Upper lobe of left lung (tissue), 6 donors: ENCODE measurements at regions not wholly inside any gene's neighbourhood (a gene's known extent, or its start where the extent isn't known, plus 50 kb on each side); places are given as distances from the start of the nearest gene placed in this dataset.

Source experiments
- ATAC-seq, 2 donors: fragments of 200-7000 bp; cut with Tn5 transposase; one replicate each; pipeline ENCODE4 v1.9.1; 2022; ENCODE audit warnings: mild to moderate bottlenecking in 2 of 2, moderate library complexity in 2 of 2; ENCODE audit not compliant: low FRiP score in 2 of 2
- DNase-seq, 2 donors: peaks; one replicate each; pipeline ENCODE4 v3.0.0-alpha.2; 2019 to 2020
- H3K27ac ChIP-seq, 4 donors: fragments of 200-600 bp; sonication (generic); one replicate each; pipeline ENCODE4 v1.5.1; 2016 to 2019
- H3K27me3 ChIP-seq, 4 donors: fragments of 200-600 bp; sonication (generic); one replicate each; pipeline ENCODE4 v1.5.1; 2017 to 2019
- H3K36me3 ChIP-seq, 4 donors: fragments of 200-600 bp; sonication (generic); one replicate each; pipeline ENCODE4 v1.5.1; 2016 to 2019
- H3K4me1 ChIP-seq, 4 donors: fragments of 200-600 bp; sonication (generic); one replicate each; pipeline ENCODE4 v1.5.1; 2018 to 2019
- H3K4me3 ChIP-seq, 4 donors: fragments of 200-600 bp; sonication (generic); one replicate each; pipeline ENCODE4 v1.5.1; 2017 to 2019; ENCODE audit warnings: mild to moderate bottlenecking in 2 of 4, moderate library complexity in 1 of 4
- H3K9me3 ChIP-seq, 4 donors: fragments of 200-600 bp; sonication (generic); one replicate each; pipeline ENCODE4 v1.5.1; 2018 to 2019
- CTCF ChIP-seq, 6 experiments: fragments of 450-650 bp in 4 of 6; fragments of 200-600 bp in 2 of 6; sonication (generic) in 2 of 6; IDR thresholded peaks; one replicate each; pipeline ENCODE4 v1.5.1; 2016 to 2019; ENCODE audit warnings: antibody characterized with exemption in 6 of 6
- EP300 ChIP-seq, 4 donors: sonication (generic); formaldehyde crosslinking; IDR thresholded peaks; one replicate each; pipeline ENCODE4 v1.5.1; 2017; ENCODE audit warnings: antibody characterized with exemption in 4 of 4, control low read depth in 2 of 4
- POLR2A ChIP-seq, 4 donors: fragments of 450-650 bp; IDR thresholded peaks; one replicate each; pipeline ENCODE4 v1.5.1; 2016 to 2017; ENCODE audit warnings: antibody characterized with exemption in 4 of 4, mild to moderate bottlenecking in 2 of 4
- POLR2AphosphoS5 ChIP-seq, 2 donors: sonication (generic); formaldehyde crosslinking; IDR thresholded peaks; one replicate each; pipeline ENCODE4 v1.5.1; 2017; ENCODE audit warnings: antibody characterized with exemption in 2 of 2
- WGBS, 2 donors: methylation state at CpG; one replicate each; pipeline ENCODE4 v1.1.5; 2017 to 2018; 5-methylcytosine and 5-hydroxymethylcytosine counted together
- donor health status: DM: no; HTN: no; CAD: no; lungs with moderate emphysema.
- donor health status: DM: no; HTN: yes; CAD: no; lungs with severe emphysema.

GRCh38 chr14:98543074-98543473 is 728.9 kb downstream of the BCL11B start:
- Histone ChIP-seq H3K4me3 (no peak overlapping the region), H3K9me3 (no peaks in the 10 kb centered on the region), H3K27me3 (no peaks in the 10 kb centered on the region), H3K4me1 (no peaks in the 10 kb centered on the region), H3K36me3 (no peaks in the 10 kb centered on the region), H3K27ac (no peak overlapping the region)
- 22 to 35% methylated on average over 2 of the region's 2 CpGs for WGBS, 2 donors
- TF ChIP-seq POLR2AphosphoS5 (IDR thresholded peaks at IDR 0.05) (no peak), CTCF (IDR thresholded peaks at IDR 0.05) (no peak), EP300 (IDR thresholded peaks at IDR 0.05) (no peak), POLR2A (IDR thresholded peaks at IDR 0.05) (no peak)
- no peak for ATAC-seq
- no peak for DNase-seq

- DNase-seq, result no peak
- Histone ChIP-seq H3K27me3 (no peaks in the 10 kb centered on the region), H3K36me3 (no peaks in the 10 kb centered on the region), H3K27ac (no peak overlapping the region), H3K9me3 (no peaks in the 10 kb centered on the region), H3K4me3 (no peak overlapping the region), H3K4me1 (no peaks in the 10 kb centered on the region)
- 54 to 65% methylated on average over 4 of the region's 4 CpGs for WGBS, 2 donors
- TF ChIP-seq POLR2A (IDR thresholded peaks at IDR 0.05) (no peak), EP300 (IDR thresholded peaks at IDR 0.05) (no peak), CTCF (IDR thresholded peaks at IDR 0.05) (no peak), POLR2AphosphoS5 (IDR thresholded peaks at IDR 0.05) (no peak)
- ATAC-seq, result no peak
Measured at GRCh38 chr14:98544174-98544573, 727.8 kb downstream of the BCL11B start.

GRCh38 chr14:98545181-98545580 is 726.8 kb downstream of the BCL11B start:
- H3K4me3 ChIP-seq, result no peak overlapping the region
- TF ChIP-seq CTCF (IDR thresholded peaks at IDR 0.05) (no peak), POLR2AphosphoS5 (IDR thresholded peaks at IDR 0.05) (no peak), POLR2A (IDR thresholded peaks at IDR 0.05) (no peak)
- ATAC-seq (no peak), DNase-seq (no peak)
- no peaks in the 10 kb centered on the region for H3K9me3 ChIP-seq
- no peaks in the 10 kb centered on the region for H3K36me3 ChIP-seq
- H3K27me3 ChIP-seq, result no peaks in the 10 kb centered on the region
- H3K27ac ChIP-seq, result no peak overlapping the region
- H3K4me1 ChIP-seq, result no peaks in the 10 kb centered on the region

GRCh38 chr14:98548071-98548686 is 723.8 kb downstream of the BCL11B start:
- H3K4me3 ChIP-seq, result no peak overlapping the region
- no peaks in the 10 kb centered on the region for H3K4me1 ChIP-seq
- ATAC-seq (no peak), DNase-seq (no peak)
- no peaks in the 10 kb centered on the region for H3K36me3 ChIP-seq
- no peak for TF ChIP-seq EP300 (IDR thresholded peaks at IDR 0.05)
- TF ChIP-seq CTCF (IDR thresholded peaks at IDR 0.05), result no peak
- 49 to 57% methylated on average over 6 of the region's 6 CpGs for WGBS, 2 donors
- no peaks in the 10 kb centered on the region for H3K9me3 ChIP-seq
- H3K27me3 ChIP-seq, result no peaks in the 10 kb centered on the region
- no peak overlapping the region for H3K27ac ChIP-seq

- DNase-seq, result no peak
- TF ChIP-seq POLR2AphosphoS5 (IDR thresholded peaks at IDR 0.05) (no peak), POLR2A (IDR thresholded peaks at IDR 0.05) (no peak), EP300 (IDR thresholded peaks at IDR 0.05) (no peak), CTCF (IDR thresholded peaks at IDR 0.05) (no peak)
- no peaks in the 10 kb centered on the region for H3K27me3 ChIP-seq
- H3K9me3 ChIP-seq, result no peaks in the 10 kb centered on the region
- H3K4me1 ChIP-seq, result no peaks in the 10 kb centered on the region
- ATAC-seq, result no peak
- no peaks in the 10 kb centered on the region for H3K36me3 ChIP-seq
- no peak overlapping the region for H3K27ac ChIP-seq
- WGBS, 2 donors, result 81 to 93% methylated on average over 5 of the region's 5 CpGs
- H3K4me3 ChIP-seq, result no peak overlapping the region
Measured at GRCh38 chr14:98551028-98551427, 721.0 kb downstream of the BCL11B start.
